HFF-Myc (cell line): ENCODE measurements at regions not wholly inside any gene's neighbourhood (a gene's known extent, or its start where the extent isn't known, plus 50 kb on each side); places are given as distances from the start of the nearest gene placed in this dataset.

ENCODE experiments used
- DNase-seq: peaks from one replicate; pipeline ENCODE4 v3.0.0-alpha.2; 2011; ENCODE audit warnings: low read depth; ENCODE audit errors: extremely low read depth
- H3K4me3 ChIP-seq: replicated peaks from 2 replicates; pipeline ENCODE4 v1.5.1; 2011; ENCODE audit warnings: low read depth, mild to moderate bottlenecking, control low read depth, low read length
- TF ChIP-seq, protein P1 (sequence below): IDR thresholded peaks from 2 replicates; pipeline ENCODE4 v1.5.1; 2012; ENCODE audit warnings: mild to moderate bottlenecking, low read depth, low read length, control low read depth; ENCODE audit errors: missing control alignments

- no peak overlapping the region for H3K4me3 ChIP-seq
- TF ChIP-seq, protein P1, sequence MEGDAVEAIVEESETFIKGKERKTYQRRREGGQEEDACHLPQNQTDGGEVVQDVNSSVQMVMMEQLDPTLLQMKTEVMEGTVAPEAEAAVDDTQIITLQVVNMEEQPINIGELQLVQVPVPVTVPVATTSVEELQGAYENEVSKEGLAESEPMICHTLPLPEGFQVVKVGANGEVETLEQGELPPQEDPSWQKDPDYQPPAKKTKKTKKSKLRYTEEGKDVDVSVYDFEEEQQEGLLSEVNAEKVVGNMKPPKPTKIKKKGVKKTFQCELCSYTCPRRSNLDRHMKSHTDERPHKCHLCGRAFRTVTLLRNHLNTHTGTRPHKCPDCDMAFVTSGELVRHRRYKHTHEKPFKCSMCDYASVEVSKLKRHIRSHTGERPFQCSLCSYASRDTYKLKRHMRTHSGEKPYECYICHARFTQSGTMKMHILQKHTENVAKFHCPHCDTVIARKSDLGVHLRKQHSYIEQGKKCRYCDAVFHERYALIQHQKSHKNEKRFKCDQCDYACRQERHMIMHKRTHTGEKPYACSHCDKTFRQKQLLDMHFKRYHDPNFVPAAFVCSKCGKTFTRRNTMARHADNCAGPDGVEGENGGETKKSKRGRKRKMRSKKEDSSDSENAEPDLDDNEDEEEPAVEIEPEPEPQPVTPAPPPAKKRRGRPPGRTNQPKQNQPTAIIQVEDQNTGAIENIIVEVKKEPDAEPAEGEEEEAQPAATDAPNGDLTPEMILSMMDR = no peak
- no peak for DNase-seq
Measured at GRCh38 chr12:107439026-107439738, 246.4 kb upstream of the PWP1 start.

DNA sequence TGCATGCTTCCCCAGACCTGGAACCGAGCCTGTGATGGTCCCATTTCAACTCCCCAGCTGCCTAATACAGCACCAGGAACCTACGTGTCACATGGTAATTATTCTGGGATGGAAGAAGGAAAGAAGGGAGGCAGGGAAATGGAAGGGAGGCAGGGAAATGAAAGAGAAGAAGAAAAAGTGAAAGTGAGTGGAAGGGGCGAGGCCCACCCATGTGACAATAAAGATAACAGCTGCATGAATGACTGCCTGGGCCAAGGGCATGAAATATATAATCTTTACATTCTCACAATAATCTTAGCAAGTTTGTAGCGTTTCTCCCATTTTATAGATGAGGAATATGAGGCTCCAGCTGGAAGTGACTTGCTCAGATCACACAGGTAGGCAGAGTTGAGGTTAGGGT, 245.0 kb upstream of the PWP1 start:
- no peak for DNase-seq
- TF ChIP-seq, protein P1 = no peak
- H3K4me3 ChIP-seq = no peak overlapping the region

GRCh38 chr12:107441665-107442300, 243.8 kb upstream of the PWP1 start:
- TF ChIP-seq, protein P1 = no peak
- no peak overlapping the region for H3K4me3 ChIP-seq
- DNase-seq = no peak

DNA sequence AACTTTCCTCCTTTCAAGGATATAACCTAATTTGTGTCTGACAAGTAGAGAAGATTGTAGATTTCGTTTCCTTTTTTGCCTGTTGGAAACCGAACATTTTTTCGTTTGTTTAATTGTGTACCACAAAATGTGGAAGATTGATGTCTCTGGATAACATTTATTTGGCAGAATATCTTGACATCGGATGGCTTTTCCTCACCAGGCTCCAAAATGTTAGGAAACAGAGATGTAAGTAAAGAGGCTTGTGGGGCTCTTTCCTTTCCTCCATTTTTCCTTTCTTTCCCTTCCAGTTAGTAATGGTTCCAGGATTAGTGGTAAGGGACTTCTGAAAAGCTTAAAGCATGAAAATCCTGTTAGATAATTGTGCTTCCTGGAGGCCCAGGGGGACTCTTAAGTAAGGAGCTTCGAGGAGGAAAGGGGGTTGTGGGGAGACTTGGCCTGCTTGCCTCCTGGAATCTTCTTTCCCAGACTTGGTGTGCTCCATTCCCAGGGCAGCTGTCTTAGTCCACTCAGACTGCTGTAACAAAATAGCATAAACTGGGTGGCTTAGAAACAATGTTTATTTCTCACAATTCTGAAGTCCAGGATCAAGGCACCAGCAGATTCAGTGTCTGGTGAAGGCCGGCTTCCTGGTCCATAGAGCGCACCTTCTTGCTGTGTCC, 243.1 kb upstream of the PWP1 start:
- no peak overlapping the region for H3K4me3 ChIP-seq
- DNase-seq = no peak
- TF ChIP-seq, protein P1 = no peak

- DNase-seq = no peak
- no peak overlapping the region for H3K4me3 ChIP-seq
- TF ChIP-seq, protein P1 = no peak
Measured at GRCh38 chr12:107443320-107444090, 242.1 kb upstream of the PWP1 start.

DNA sequence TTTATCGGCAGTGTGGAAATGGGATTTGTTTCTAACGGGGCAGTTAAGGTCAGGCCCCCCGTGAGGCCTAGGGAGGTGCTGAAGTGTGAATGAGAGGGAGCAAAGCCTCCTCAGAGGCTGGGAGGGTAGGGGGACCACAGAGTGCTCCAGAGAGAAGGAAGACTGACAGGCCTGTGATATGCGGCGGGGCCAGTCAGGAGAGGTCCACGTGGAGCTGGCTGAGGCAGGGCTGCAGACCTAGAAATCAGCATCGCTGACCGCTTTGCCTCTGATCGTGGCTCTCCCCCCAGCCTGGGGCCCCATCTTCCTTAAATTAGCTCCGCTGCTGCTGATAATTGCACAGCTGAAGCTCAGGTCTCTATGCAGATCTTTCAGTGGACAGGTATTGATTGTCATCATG, 240.8 kb upstream of the PWP1 start:
- TF ChIP-seq, protein P1 = no peak
- no peak for DNase-seq

More for the DNA sequence above, 240.8 kb upstream of the PWP1 start:
- H3K4me3 ChIP-seq = no peak overlapping the region
